IPS DF 4.7 (cell line): ENCODE measurements at regions not wholly inside any gene's neighbourhood (a gene's known extent, or its start where the extent isn't known, plus 50 kb on each side); places are given as distances from the start of the nearest gene placed in this dataset.

Experiments used
- DNase-seq: peaks from one replicate; pipeline ENCODE4 v3.0.0-alpha.2; 2013; ENCODE audit warnings: low spot score; ENCODE audit errors: extremely low read depth

- DNase-seq: no peak
These were observed 64.3 kb upstream of the CITED2 start for GRCh38 chr6:139438775-139439174.

- no peak for DNase-seq
These were observed 62.5 kb upstream of the CITED2 start for GRCh38 chr6:139436957-139437348.

- DNase-seq: no peak
These were observed 61.9 kb upstream of the CITED2 start for GRCh38 chr6:139436200-139436956.

DNA sequence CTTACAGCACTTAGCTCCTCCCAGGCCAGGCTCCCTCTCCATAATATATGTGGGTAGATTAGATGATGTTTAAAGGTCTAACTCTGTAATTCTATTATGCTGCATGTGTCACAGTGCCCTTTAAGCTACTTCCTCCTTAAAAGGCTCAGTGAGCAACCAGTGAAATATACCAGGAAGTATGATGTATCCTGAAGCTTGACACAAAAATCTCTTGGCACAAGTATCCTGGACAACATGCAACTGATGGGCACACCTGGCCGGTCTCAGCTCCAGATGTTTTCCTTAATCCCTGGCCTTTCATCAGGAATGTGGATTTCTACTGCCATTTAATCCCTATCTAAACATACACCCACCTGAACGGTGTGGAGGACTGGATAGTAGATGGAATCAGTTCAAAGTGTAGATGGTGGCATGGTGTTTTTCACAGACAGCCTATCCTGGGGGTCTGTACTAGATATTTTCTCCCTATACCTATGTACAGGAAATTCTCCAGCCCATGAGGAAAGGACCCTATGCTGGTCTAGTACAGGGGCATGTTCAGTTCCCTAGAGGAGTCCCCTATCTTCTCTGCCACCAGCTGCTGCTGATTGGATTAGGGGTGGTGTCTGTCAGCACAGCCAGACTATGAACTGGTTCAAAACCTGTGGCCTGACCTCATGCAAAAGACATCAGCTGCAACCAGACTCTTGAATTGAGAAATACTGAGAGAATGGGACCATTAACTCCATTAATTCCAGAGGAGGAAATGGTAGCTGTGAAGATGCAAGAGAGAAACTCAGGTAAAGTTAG is 59.4 kb upstream of the CITED2 start:
- DNase-seq: no peak

GRCh38 chr6:139431602-139431956 is 57.1 kb upstream of the CITED2 start:
- no peak for DNase-seq

- DNase-seq: no peak
These were observed 56.6 kb upstream of the CITED2 start for GRCh38 chr6:139430899-139431601.

DNA sequence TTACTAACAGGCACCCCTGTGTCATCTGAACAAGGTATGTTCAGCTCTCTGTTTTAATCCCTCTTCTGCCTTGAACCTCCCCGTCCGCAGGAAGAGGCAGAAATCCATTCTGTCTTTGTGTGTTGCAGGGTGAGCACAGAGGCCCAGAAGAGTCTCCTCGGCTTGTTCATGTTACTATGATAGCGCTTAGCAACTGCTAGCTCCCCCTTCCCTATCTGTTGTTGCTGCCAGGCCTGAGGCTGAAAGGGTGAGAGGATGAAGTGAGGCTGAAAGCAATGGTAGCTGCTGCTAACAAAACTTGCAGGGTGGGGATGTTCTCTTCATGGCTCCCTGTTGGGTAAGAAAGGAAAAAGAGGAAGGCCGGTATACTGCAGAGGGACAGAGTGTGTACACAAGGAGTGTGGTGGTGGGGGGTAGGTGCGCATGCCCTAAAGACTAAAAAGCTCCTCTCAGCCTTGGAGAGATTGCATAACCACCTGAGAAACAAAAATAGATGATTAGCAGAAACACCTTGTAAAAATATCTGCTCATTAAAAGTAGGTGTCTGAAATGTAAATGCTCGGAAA is 55.2 kb upstream of the CITED2 start:
- DNase-seq: no peak

DNA sequence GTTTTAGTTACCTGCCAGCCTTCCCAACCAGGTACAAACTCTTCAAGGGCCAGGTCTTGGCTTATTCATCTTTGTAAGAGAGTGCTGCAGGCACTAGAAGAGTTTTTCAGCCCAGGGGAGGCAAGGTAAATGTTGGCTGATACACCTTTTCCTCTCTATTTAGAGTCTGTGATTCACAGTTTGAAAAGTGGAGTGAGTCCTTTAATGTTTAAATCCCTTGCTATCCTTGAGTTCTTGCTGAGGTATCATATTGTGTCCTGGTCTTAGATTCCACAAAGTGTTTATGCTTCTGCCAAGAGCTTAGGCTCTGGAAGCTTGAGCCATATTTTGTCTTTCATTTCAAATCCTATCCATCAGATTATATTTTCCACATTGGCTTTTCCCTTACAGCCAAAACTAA is 52.8 kb upstream of the CITED2 start:
- DNase-seq: no peak

DNA sequence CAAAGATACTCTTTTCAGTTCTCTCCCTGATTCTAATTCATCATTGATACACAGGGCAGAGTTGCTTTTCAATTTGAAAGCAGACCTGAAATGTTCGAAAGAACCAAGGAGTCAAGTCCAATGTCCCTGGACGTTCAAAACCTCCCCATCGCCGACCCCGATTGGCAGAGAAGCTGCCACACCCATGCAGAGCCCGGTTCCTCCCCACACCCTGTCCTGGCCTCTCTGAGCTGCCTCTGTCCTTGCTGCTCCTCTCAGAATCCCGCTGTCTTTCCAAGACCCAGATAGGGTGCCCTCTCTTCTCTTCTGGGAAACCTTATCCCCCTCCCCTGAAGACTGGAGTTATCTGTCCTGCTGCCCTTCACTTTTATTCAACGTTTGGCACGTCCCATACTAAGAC is 52.3 kb upstream of the CITED2 start:
- no peak for DNase-seq

- DNase-seq: no peak
These were observed 51.3 kb upstream of the CITED2 start for GRCh38 chr6:139425780-139426179.

GRCh38 chr6:139423971-139424667 is 49.7 kb upstream of the CITED2 start:
- no peak for DNase-seq
